ENCODE measurements at regions not wholly inside any gene's neighbourhood (a gene's known extent, or its start where the extent isn't known, plus 50 kb on each side); places are given as distances from the start of the nearest gene placed in this dataset.

GRCh38 chr9:90142580-90142979 lies 500.0 kb downstream of the DIRAS2 start:
- Mint-ChIP-seq H3K27ac (ENCODE audit: unreplicated experiment) (no peak overlapping the region), H3K36me3 (ENCODE audit: unreplicated experiment) (no peaks in the 10 kb centered on the region), H3K4me3 (ENCODE audit: unreplicated experiment) (no peak overlapping the region), H3K27me3 (ENCODE audit: unreplicated experiment) (peaks cover 33% of the 10 kb centered on the region), H3K9me3 (ENCODE audit: unreplicated experiment) (no peaks in the 10 kb centered on the region), H3K4me1 (ENCODE audit: unreplicated experiment) (no peaks in the 10 kb centered on the region)
- DNase-seq (ENCODE audit: extremely low spot score, unreplicated experiment), result no peak
- TF ChIP-seq, protein P1, sequence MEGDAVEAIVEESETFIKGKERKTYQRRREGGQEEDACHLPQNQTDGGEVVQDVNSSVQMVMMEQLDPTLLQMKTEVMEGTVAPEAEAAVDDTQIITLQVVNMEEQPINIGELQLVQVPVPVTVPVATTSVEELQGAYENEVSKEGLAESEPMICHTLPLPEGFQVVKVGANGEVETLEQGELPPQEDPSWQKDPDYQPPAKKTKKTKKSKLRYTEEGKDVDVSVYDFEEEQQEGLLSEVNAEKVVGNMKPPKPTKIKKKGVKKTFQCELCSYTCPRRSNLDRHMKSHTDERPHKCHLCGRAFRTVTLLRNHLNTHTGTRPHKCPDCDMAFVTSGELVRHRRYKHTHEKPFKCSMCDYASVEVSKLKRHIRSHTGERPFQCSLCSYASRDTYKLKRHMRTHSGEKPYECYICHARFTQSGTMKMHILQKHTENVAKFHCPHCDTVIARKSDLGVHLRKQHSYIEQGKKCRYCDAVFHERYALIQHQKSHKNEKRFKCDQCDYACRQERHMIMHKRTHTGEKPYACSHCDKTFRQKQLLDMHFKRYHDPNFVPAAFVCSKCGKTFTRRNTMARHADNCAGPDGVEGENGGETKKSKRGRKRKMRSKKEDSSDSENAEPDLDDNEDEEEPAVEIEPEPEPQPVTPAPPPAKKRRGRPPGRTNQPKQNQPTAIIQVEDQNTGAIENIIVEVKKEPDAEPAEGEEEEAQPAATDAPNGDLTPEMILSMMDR (IDR thresholded peaks at IDR 0.05), result peak; percentile 48

DNA sequence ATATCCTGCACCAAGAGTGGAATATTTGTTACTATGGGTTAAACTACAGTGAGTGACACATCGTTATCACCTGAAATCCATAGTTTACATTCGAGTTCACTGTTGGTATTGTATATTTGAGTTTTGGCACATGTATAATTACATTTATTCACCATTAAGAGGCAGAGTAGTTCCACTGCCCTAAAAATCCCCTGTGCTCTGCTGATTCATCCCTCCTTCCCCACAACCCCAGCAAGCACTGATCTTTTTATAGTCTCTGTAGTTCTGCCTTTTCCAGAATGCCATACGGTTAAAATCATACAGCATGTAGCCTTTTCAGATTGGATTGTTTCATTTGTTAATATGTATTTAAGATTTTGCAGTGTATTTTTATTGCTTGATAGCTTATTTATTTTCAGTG lies 495.2 kb downstream of the DIRAS2 start:
- Mint-ChIP-seq H3K4me3 (ENCODE audit: unreplicated experiment) (no peak overlapping the region), H3K9me3 (ENCODE audit: unreplicated experiment) (no peaks in the 10 kb centered on the region)
- TF ChIP-seq, protein P1 (IDR thresholded peaks at IDR 0.05), result no peak

GRCh38 chr9:90156318-90156717 lies 486.3 kb downstream of the DIRAS2 start:
- no peak overlapping the region for H3K27ac Mint-ChIP-seq (ENCODE audit: unreplicated experiment)
- TF ChIP-seq, protein P1 (IDR thresholded peaks at IDR 0.05), result no peak
- H3K4me3 Mint-ChIP-seq (ENCODE audit: unreplicated experiment), result no peak overlapping the region
- no peaks in the 10 kb centered on the region for H3K36me3 Mint-ChIP-seq (ENCODE audit: unreplicated experiment)
- no peaks in the 10 kb centered on the region for H3K4me1 Mint-ChIP-seq (ENCODE audit: unreplicated experiment)
- H3K27me3 Mint-ChIP-seq (ENCODE audit: unreplicated experiment), result no peaks in the 10 kb centered on the region
- no peak for DNase-seq (ENCODE audit: extremely low spot score, unreplicated experiment)
- H3K9me3 Mint-ChIP-seq (ENCODE audit: unreplicated experiment), result no peaks in the 10 kb centered on the region

More for the DNA sequence above, 495.2 kb downstream of the DIRAS2 start:
- DNase-seq (ENCODE audit: extremely low spot score, unreplicated experiment), result no peak
- no peaks in the 10 kb centered on the region for H3K4me1 Mint-ChIP-seq (ENCODE audit: unreplicated experiment)
- H3K27ac Mint-ChIP-seq (ENCODE audit: unreplicated experiment), result no peak overlapping the region
- H3K27me3 Mint-ChIP-seq (ENCODE audit: unreplicated experiment), result peaks cover 21% of the 10 kb centered on the region
- no peaks in the 10 kb centered on the region for H3K36me3 Mint-ChIP-seq (ENCODE audit: unreplicated experiment)

- Mint-ChIP-seq H3K36me3 (ENCODE audit: unreplicated experiment) (no peaks in the 10 kb centered on the region), H3K27ac (ENCODE audit: unreplicated experiment) (no peak overlapping the region), H3K27me3 (ENCODE audit: unreplicated experiment) (no peaks in the 10 kb centered on the region), H3K4me1 (ENCODE audit: unreplicated experiment) (no peaks in the 10 kb centered on the region), H3K4me3 (ENCODE audit: unreplicated experiment) (no peak overlapping the region), H3K9me3 (ENCODE audit: unreplicated experiment) (no peaks in the 10 kb centered on the region)
- TF ChIP-seq, protein P1 (IDR thresholded peaks at IDR 0.05), result no peak
- DNase-seq (ENCODE audit: extremely low spot score, unreplicated experiment), result no peak
Measured at GRCh38 chr9:90162326-90162725, 480.3 kb downstream of the DIRAS2 start.

DNA sequence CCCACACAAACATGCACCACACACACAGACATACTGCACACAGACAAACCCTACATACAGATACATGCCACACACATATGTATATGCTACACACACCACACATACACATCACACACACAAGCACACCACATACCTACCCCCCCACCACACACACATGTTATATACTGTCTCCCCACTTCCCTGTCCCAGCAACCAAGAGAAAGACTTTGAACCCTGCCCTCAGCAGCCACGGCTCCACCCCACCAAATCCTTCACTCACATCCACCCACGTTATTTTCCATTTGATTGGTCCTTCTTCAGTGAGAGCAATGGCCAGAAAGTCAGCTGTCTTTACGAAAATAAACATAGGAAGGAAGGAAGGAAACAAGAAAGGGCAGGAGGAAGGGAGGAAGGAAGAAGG lies 479.8 kb downstream of the DIRAS2 start:
- H3K9me3 Mint-ChIP-seq (ENCODE audit: unreplicated experiment), result no peaks in the 10 kb centered on the region
- H3K27me3 Mint-ChIP-seq (ENCODE audit: unreplicated experiment), result no peaks in the 10 kb centered on the region
- H3K36me3 Mint-ChIP-seq (ENCODE audit: unreplicated experiment), result no peaks in the 10 kb centered on the region
- TF ChIP-seq, protein P1 (IDR thresholded peaks at IDR 0.05), result no peak
- DNase-seq (ENCODE audit: extremely low spot score, unreplicated experiment), result no peak
- H3K27ac Mint-ChIP-seq (ENCODE audit: unreplicated experiment), result no peak overlapping the region
- no peaks in the 10 kb centered on the region for H3K4me1 Mint-ChIP-seq (ENCODE audit: unreplicated experiment)
- H3K4me3 Mint-ChIP-seq (ENCODE audit: unreplicated experiment), result no peak overlapping the region
